Adrenal gland (tissue), 5 donors: ENCODE measurements at regions not wholly inside any gene's neighbourhood (a gene's known extent, or its start where the extent isn't known, plus 50 kb on each side); places are given as distances from the start of the nearest gene placed in this dataset.

ENCODE experiments used
- POLR2A ChIP-seq, 2 donors: fragments of 450-650 bp; IDR thresholded peaks; one replicate each; pipeline ENCODE4 v1.6.1; 2017; ENCODE audit warnings: antibody characterized with exemption in 2 of 2, mild to moderate bottlenecking in 2 of 2, moderate library complexity in 1 of 2
- TF ChIP-seq, protein P1 (sequence below), 6 experiments: fragments of 450-650 bp in 4 of 6; fragments of 200-600 bp in 2 of 6; sonication (generic) in 1 of 6; IDR thresholded peaks; 1 replicate in 5 of 6; 2 replicates in 1 of 6; pipeline versions ENCODE4 v1.5.1 to v1.8.0; 2016 to 2021; ENCODE audit warnings: antibody characterized with exemption in 6 of 6, mild to moderate bottlenecking in 2 of 6, moderate library complexity in 1 of 6
- donor health status: DM: no; HTN: no; CAD: no.

DNA sequence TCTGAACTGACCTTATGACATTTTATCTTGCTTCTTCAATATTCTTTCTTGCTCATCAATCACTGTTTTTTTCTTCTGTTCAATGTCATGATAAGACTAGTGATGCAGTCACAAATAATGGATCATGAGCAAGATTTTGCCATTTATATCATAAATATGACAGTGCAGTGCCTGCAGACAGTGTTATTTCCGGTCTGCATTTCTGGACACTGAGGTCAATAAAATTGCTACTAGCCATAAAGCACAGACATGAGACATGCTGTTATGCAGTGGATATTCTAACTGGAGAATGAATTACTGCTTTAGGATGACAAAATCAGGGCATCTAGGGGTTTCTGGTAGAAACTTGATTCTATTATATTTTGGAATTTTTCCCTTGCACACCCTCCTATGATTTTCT is 1509.7 kb upstream of the LRRTM3 start:
- TF ChIP-seq, protein P1, sequence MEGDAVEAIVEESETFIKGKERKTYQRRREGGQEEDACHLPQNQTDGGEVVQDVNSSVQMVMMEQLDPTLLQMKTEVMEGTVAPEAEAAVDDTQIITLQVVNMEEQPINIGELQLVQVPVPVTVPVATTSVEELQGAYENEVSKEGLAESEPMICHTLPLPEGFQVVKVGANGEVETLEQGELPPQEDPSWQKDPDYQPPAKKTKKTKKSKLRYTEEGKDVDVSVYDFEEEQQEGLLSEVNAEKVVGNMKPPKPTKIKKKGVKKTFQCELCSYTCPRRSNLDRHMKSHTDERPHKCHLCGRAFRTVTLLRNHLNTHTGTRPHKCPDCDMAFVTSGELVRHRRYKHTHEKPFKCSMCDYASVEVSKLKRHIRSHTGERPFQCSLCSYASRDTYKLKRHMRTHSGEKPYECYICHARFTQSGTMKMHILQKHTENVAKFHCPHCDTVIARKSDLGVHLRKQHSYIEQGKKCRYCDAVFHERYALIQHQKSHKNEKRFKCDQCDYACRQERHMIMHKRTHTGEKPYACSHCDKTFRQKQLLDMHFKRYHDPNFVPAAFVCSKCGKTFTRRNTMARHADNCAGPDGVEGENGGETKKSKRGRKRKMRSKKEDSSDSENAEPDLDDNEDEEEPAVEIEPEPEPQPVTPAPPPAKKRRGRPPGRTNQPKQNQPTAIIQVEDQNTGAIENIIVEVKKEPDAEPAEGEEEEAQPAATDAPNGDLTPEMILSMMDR (IDR thresholded peaks at IDR 0.05): no peak
- no peak for TF ChIP-seq POLR2A (IDR thresholded peaks at IDR 0.05)
